GM21360 (cell line): ENCODE measurements at regions not wholly inside any gene's neighbourhood (a gene's known extent, or its start where the extent isn't known, plus 50 kb on each side); places are given as distances from the start of the nearest gene placed in this dataset.

Experiments used
- ATAC-seq: cut with Tn5 transposase; IDR thresholded peaks from one replicate; pipeline ENCODE4 v1.9.1; 2021; ENCODE audit warnings: mild to moderate bottlenecking, moderate library complexity; ENCODE audit not compliant: unreplicated experiment

DNA sequence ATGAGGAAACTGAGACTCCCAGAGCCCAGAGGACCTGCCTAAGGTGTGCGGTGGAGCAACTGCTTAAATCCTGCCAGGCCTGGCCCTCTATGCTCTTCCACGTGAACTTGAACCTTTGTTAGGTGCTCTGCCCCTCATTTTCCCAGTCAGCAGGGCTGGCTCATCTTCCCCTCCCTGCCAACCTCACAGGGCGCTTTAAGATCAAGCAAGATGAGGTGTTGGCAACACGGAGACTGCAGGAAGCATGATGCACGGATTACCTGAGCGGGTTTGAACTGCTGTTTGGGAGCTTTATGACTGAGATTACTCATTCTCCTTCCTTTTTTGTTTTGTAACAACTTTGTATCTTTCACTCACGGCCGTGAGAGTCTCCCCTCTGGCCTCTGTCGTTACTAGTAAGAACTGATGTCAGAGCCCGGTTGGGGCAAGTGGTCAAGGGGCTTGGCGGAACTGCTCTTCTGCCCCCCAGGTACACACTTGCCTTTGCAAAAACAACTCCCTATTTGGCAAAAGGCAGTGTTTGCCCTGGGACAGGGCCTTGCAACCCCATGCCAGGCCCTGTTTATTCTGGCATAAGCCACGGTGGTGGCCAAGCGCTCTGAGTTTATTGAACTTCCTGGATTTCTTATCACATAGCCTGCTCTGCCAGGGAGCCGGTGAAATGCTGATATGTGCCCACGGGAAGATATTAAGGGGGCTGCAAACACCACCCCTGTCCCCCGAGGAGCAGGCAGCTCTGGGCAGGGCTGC, 127.8 kb downstream of the INHBB start:
- no peak for ATAC-seq

DNA sequence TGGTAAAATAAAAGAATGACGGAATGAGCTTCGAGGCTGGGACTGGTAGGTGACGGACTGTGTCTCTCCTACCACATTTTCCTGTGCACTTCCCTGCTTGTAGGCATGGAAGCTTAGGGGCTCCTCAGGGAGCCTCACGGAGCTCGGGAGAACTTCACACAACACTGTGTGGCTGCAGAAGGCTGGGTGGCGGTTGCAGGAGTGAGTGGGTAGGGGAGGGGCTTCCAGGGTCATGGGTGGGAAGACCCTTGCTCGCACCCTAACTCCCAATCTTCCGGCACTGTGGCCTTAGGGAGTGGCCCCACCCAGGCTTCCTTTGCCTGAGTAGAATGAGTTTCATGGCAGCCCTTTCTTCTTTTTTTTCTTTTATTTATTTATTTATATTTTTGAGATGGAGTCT, 128.6 kb downstream of the INHBB start:
- no peak for ATAC-seq

- no peak for ATAC-seq
Observed at GRCh38 chr2:120476141-120476540, 130.2 kb downstream of the INHBB start.

DNA sequence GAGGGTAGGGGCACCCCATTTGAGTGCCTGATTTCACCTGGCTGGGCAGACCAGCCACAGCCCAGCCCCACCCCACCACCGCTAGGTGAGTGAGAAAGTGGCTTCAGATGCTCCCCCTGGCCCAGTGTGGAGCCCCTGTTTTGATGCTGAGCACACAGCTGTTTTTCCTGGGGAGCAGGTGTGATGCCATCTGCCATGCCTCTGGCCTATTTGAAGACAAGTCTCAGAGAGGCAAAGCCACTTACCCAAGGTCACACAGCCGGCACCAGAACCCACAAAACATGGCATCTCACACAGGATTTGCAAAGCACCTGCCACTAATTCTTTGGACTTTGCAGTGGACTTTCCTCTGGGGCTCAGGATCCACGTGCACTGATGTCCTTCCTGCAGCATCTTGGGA, 131.3 kb downstream of the INHBB start:
- ATAC-seq = no peak

DNA sequence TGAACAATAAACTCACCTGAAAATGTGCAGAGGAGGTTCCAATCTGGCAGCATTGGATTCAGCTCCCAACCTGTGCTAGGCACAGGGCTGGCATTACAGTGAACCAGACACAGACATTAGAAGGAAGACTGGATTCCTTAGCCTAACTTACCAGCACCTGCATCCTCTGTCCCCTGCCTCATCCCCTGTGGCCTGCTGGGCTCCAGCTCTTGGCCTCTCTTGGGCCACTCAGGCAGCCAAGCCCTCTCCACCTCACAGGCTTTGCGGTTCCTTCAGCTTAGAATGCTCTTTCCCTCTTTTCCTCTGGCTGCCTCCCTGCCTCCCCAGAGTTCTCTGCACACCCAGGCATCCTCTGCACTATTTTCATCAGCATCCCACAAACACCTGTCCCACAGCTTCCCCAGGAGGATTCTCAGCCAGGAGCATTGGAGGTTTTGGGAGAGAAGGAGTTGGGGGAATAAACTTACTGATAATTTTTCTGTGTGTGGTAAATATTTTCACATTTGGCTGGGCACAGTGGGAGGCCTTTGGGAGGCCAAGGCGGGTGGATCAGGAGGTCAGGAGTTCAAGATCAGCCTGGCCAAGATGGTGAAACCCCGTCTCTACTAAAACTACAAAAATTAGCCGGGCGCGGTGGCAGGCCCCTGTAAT, 132.0 kb downstream of the INHBB start:
- ATAC-seq = no peak

GRCh38 chr2:120480346-120480902, 134.5 kb downstream of the INHBB start:
- no peak for ATAC-seq

DNA sequence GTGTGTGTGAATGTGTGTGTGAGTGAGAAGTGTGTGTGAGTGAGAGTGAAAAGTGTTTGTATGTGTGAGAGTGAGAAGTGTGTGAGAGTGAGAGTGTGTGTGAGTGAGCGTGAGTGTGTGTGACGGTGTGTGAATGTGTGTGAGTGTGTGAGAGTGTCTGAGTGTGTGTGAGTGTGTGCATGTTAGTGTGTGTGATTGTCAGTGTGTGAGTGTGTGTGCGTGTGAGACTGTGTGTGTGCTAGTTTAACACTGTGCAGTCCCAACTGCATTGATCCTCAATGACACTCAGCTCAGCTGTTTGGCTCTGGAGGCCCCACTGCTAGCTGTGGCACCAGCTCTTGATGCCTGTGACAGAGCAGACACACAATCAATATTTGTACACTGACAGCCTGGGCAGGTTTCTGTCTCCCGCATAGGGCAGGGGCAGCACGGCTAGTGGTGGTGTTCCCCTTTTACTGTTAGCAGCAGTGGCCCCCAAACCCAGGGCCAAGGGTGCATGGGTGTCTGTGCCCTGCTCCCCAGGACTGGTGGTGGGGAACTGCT, 135.0 kb downstream of the INHBB start:
- ATAC-seq = no peak

DNA sequence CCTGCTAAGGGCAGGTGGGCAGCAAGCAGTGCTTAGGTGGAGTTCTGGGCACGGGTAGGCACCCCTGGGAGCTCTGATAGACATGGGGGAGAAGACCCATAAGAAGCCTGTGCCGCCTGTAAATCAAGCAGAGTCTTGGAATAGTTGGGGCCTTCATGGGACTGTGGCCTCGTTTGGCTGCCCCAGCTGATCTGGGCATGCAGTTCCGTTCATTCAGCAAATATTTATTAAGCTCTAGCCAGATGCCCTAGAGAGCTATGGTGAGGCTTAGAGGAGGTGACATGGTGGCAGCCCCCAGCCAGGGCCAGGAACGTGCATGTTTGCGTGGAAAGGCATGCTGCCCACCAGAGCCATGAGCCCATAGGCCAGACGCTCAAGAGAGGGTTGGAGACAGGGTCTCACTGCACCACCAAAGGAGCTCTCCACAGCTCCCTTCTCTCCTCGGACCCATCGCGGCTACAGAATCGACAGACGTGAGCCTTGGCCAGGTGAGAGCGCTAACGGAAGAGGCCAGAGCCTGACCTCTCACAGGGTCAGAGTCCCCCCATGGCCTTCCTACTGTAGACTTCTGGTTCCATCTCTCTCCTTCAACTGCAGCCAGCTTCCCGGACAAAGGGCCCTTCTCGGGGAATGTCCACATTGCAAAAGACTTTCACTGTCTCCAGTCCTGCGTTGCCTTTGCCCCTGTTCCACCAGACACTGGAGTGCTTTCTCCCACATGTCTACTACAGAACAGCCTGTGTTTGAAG, 135.7 kb downstream of the INHBB start:
- no peak for ATAC-seq

GRCh38 chr2:120482334-120482733, 136.4 kb downstream of the INHBB start:
- no peak for ATAC-seq

GRCh38 chr2:120483355-120483754, 137.4 kb downstream of the INHBB start:
- no peak for ATAC-seq

DNA sequence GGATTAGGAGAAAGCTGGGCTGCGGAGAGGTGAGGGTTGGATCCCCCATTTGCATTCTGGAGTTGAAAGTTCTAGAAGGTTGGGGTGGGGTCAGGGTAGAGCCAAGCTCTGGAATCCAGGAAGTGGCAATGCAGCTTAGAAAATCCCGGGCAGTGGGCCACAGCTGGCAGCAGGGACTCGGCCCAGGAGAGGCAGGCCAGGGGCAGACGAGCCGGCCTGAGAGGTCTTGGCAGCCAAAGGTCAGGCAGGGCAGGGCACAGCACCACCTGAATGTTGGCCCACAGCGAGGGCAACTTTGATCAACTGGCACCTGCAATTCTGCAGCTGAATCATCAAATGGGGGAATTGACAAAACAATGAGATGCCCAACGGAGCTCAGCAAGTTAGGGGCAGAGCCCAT, 139.2 kb downstream of the INHBB start:
- no peak for ATAC-seq

GRCh38 chr2:120486441-120486840, 140.5 kb downstream of the INHBB start:
- ATAC-seq = no peak

- no peak for ATAC-seq
Observed at GRCh38 chr2:120486946-120487345, 141.0 kb downstream of the INHBB start.

- no peak for ATAC-seq
Observed at GRCh38 chr2:120488531-120488930, 142.6 kb downstream of the INHBB start.

- ATAC-seq = no peak
Observed at GRCh38 chr2:120489023-120489422, 143.1 kb downstream of the INHBB start.

- ATAC-seq = no peak
Observed at GRCh38 chr2:120490091-120490798, 144.3 kb downstream of the INHBB start.

- ATAC-seq = no peak
Observed at GRCh38 chr2:120491111-120491625, 145.2 kb downstream of the INHBB start.

- no peak for ATAC-seq
Observed at GRCh38 chr2:120493231-120493630, 147.3 kb downstream of the INHBB start.

DNA sequence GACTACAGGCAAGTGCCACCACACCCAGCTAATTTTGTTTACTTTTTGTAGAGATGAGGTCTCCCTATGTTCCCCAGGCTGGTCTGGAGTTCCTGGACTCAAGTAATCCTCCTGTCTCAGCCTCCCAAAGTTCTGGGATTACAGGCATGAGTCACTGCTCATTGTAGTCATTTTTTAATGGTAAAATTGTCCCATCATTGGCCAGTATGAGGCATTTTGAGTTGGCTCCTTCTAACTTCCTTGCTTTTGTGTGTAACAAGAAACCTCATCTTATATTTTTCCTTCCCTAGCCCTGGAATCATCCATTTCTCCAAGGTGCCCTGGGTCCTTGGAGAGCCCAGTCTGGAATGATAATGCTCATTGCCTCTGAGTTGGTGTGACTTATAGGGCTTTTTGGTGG, 148.5 kb downstream of the INHBB start:
- ATAC-seq = no peak

GRCh38 chr2:120495586-120495985, 149.7 kb downstream of the INHBB start:
- ATAC-seq = no peak

DNA sequence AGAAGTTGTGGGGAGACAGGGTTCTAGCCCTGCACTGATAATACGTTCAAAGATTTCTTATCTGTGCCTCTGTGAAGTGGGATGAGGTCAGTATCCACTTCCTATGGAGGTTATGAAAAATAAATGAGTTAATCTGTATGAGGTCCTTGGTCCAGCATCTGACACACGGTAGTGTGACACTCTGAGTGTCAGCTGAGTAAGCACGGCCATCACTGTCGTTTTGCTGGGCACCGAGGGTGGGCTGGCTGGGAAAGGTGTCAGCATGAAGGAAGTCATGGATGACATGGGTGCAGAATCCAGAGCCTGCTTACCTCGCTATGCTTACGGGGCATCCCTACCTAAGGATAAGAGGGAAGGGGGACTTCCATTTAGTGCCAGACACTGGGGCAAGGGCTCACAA, 150.3 kb downstream of the INHBB start:
- no peak for ATAC-seq
